ENCODE measurements at regions not wholly inside any gene's neighbourhood (a gene's known extent, or its start where the extent isn't known, plus 50 kb on each side); places are given as distances from the start of the nearest gene placed in this dataset.
"Not testable (repeated sequence)": the region's sequence is repeated elsewhere in the genome, so short reads cannot be mapped to it uniquely, and the experiment has no call there.

GRCh38 chr2:87651589-87651988 lies 96.3 kb upstream of the PLGLB2 start:
- TF ChIP-seq, protein P1, sequence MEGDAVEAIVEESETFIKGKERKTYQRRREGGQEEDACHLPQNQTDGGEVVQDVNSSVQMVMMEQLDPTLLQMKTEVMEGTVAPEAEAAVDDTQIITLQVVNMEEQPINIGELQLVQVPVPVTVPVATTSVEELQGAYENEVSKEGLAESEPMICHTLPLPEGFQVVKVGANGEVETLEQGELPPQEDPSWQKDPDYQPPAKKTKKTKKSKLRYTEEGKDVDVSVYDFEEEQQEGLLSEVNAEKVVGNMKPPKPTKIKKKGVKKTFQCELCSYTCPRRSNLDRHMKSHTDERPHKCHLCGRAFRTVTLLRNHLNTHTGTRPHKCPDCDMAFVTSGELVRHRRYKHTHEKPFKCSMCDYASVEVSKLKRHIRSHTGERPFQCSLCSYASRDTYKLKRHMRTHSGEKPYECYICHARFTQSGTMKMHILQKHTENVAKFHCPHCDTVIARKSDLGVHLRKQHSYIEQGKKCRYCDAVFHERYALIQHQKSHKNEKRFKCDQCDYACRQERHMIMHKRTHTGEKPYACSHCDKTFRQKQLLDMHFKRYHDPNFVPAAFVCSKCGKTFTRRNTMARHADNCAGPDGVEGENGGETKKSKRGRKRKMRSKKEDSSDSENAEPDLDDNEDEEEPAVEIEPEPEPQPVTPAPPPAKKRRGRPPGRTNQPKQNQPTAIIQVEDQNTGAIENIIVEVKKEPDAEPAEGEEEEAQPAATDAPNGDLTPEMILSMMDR (IDR thresholded peaks at IDR 0.05), result not testable (repeated sequence)
- not testable (repeated sequence) for TF ChIP-seq ESRRA (IDR thresholded peaks at IDR 0.05; ENCODE audit: borderline replicate concordance, low read length); EP300 (IDR thresholded peaks at IDR 0.05); SREBF2 (IDR thresholded peaks at IDR 0.05); RCOR1 (IDR thresholded peaks at IDR 0.05; ENCODE audit: low read depth, low read length); KDM1A (IDR thresholded peaks at IDR 0.05; ENCODE audit: low read depth); CHD2 (IDR thresholded peaks at IDR 0.05; ENCODE audit: low read length, partially characterized antibody); KDM5A (IDR thresholded peaks at IDR 0.05)
